GM18505 (cell line): ENCODE measurements at regions not wholly inside any gene's neighbourhood (a gene's known extent, or its start where the extent isn't known, plus 50 kb on each side); places are given as distances from the start of the nearest gene placed in this dataset.
"Not testable (repeated sequence)": the region's sequence is repeated elsewhere in the genome, so short reads cannot be mapped to it uniquely, and the experiment has no call there.

Source experiments
- ATAC-seq: cut with Tn5 transposase; IDR thresholded peaks from one replicate; pipeline ENCODE4 v1.9.1; 2021; ENCODE audit not compliant: unreplicated experiment

DNA sequence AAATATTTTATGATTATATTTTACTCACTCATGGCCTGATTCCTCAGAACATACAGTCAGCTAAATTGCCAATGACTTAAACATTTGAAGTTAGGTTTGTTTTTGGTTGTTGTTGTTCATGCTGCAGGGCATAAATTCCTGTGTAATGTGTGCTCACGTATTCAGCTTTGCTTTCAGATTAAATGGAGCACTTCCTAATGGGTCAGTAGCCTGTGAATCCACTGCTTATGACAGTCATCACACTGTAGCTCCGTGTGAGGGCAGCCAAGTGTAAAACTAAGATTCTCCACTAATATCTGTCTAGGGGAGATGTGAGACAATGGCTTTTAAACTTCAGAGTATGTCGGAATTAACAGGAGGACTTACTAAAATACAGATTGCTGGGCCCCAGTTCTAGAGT is 955.8 kb downstream of the SPATA31A7 start:
- not testable (repeated sequence) for ATAC-seq
